ENCODE measurements at regions not wholly inside any gene's neighbourhood (a gene's known extent, or its start where the extent isn't known, plus 50 kb on each side); places are given as distances from the start of the nearest gene placed in this dataset.

- H3K36me3 ChIP-seq: no peaks in the 10 kb centered on the region
- no peak for DNase-seq (ENCODE audit: low spot score in 2 of 2)
- no peaks in the 10 kb centered on the region for H3K27me3 ChIP-seq
- H3K27ac ChIP-seq: no peak overlapping the region
- no peak overlapping the region for H3K4me3 ChIP-seq
- H3K9me3 ChIP-seq: no peaks in the 10 kb centered on the region
- intact Hi-C loops (cut with DNase I): no loop called here
- TF ChIP-seq CTCF (IDR thresholded peaks at IDR 0.05): no peak
- H3K4me1 ChIP-seq: no peaks in the 10 kb centered on the region
These were observed 82.2 kb upstream of the PCDH18 start for GRCh38 chr4:137614491-137614890.

GRCh38 chr4:137611998-137612700 lies 79.9 kb upstream of the PCDH18 start:
- no peak for TF ChIP-seq CTCF (IDR thresholded peaks at IDR 0.05)
- Histone ChIP-seq H3K27ac (no peak overlapping the region), H3K4me1 (no peaks in the 10 kb centered on the region), H3K9me3 (no peaks in the 10 kb centered on the region), H3K27me3 (no peaks in the 10 kb centered on the region), H3K36me3 (no peaks in the 10 kb centered on the region), H3K4me3 (no peak overlapping the region)
- no peak for DNase-seq (ENCODE audit: low spot score in 2 of 2)
- intact Hi-C loops (cut with DNase I): no loop called here

- TF ChIP-seq CTCF (IDR thresholded peaks at IDR 0.05): peak in 1 of 3 experiments; percentile 14
- no peak overlapping the region for H3K27ac ChIP-seq
- intact Hi-C loops (cut with DNase I): no loop called here
These were observed 78.7 kb upstream of the PCDH18 start for GRCh38 chr4:137610960-137611359.

GRCh38 chr4:137609718-137610430 lies 77.6 kb upstream of the PCDH18 start:
- intact Hi-C loops (cut with DNase I): no loop called here
- Histone ChIP-seq H3K36me3 (no peaks in the 10 kb centered on the region), H3K27ac (peak overlapping the region in 1 of 2 donors; percentile 55), H3K4me1 (no peaks in the 10 kb centered on the region), H3K4me3 (peak overlapping the region; percentile 11 to 26), H3K9me3 (no peaks in the 10 kb centered on the region), H3K27me3 (no peaks in the 10 kb centered on the region)
- TF ChIP-seq CTCF (IDR thresholded peaks at IDR 0.05): no peak
- no peak for DNase-seq (ENCODE audit: low spot score in 2 of 2)

More at GRCh38 chr4:137610960-137611359, 78.7 kb upstream of the PCDH18 start:
- no peak for DNase-seq (ENCODE audit: low spot score in 2 of 2)
- Histone ChIP-seq H3K9me3 (no peaks in the 10 kb centered on the region), H3K27me3 (no peaks in the 10 kb centered on the region), H3K4me3 (no peak overlapping the region), H3K4me1 (no peaks in the 10 kb centered on the region), H3K36me3 (no peaks in the 10 kb centered on the region)

- H3K36me3 ChIP-seq: no peaks in the 10 kb centered on the region
- intact Hi-C loops (cut with DNase I): no loop called here
- DNase-seq (ENCODE audit: low spot score in 2 of 2): no peak
- H3K9me3 ChIP-seq: no peaks in the 10 kb centered on the region
- H3K4me3 ChIP-seq: no peak overlapping the region
- no peaks in the 10 kb centered on the region for H3K27me3 ChIP-seq
- H3K4me1 ChIP-seq: no peaks in the 10 kb centered on the region
- no peak overlapping the region for H3K27ac ChIP-seq
- TF ChIP-seq CTCF (IDR thresholded peaks at IDR 0.05): no peak
These were observed 75.8 kb upstream of the PCDH18 start for GRCh38 chr4:137608085-137608484.

Data from ascending aorta (tissue), 2 donors.